Left renal cortex interstitium (tissue), 4 donors: ENCODE measurements at regions not wholly inside any gene's neighbourhood (a gene's known extent, or its start where the extent isn't known, plus 50 kb on each side); places are given as distances from the start of the nearest gene placed in this dataset.
"Not testable (repeated sequence)": the region's sequence is repeated elsewhere in the genome, so short reads cannot be mapped to it uniquely, and the experiment has no call there.

Source experiments
- DNase-seq, 4 donors: peaks; one replicate each; pipeline ENCODE4 v3.0.0-alpha.2; 2013; ENCODE audit warnings: low read depth in 4 of 4, low spot score in 2 of 4, missing footprints in 1 of 4

DNA sequence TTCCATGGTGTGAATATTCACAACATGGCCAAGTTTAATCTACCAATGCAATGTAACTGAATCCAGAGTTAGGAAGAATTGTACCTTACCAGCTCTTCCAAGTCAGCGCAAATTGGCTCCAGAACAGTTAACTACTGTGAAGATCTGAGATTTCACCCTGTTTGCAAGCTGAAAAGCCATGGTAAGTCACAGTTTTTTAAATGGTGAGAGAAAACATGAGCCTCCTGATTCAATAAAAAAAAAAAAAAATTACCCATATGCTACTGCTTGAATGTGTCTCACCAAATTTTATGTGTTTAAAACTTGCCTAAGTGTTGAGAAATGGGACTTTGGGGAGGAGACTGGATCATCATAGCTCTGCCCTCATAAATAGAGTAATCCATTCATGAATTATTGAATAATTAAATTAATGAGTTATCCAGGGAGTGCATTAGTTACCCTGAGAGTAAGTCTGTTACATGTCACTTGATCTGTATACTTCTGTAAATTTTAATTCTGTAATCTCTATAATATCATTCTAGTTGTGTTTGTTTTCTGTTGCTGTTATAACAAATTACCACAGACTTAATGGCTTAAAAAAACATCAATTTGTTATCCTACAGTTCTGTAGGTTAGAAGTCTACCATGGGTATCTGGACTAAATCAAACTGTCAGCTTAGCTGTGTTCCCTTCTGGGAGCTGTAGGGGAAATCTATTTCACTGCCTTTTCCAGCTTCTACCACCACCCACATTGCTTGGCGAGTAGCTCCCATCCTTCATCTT is 1355.9 kb downstream of the GRIK2 start:
- no peak for DNase-seq

GRCh38 chr6:102746941-102747340 is 1353.4 kb downstream of the GRIK2 start:
- no peak for DNase-seq

- DNase-seq, result no peak
Measured at GRCh38 chr6:102742754-102743356, 1349.3 kb downstream of the GRIK2 start.

- peak in 3 of 4 donors; percentile 3 to 36 (median 8) for DNase-seq
Measured at GRCh38 chr6:102742028-102742427, 1348.5 kb downstream of the GRIK2 start.

GRCh38 chr6:102736941-102737368 is 1343.4 kb downstream of the GRIK2 start:
- DNase-seq, result no peak

DNA sequence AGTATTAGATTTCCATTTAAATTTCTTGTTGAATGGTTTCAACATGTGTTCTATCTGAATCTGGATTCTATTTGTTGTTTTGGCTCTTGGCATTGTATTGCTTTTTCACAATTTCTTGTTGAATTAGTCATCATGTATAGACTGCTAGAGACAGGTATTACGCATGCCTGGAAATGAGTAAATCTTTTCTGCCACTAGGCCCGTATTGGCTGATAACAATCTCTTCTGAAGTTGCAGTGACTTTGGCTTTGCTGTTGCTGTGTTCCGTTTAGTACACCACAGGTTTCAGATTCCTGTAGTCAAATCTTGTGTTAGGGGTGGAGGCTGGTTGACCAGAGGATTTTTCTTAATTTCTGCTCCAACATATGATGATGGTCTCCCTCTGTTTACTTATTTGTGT is 1339.4 kb downstream of the GRIK2 start:
- no peak for DNase-seq

DNA sequence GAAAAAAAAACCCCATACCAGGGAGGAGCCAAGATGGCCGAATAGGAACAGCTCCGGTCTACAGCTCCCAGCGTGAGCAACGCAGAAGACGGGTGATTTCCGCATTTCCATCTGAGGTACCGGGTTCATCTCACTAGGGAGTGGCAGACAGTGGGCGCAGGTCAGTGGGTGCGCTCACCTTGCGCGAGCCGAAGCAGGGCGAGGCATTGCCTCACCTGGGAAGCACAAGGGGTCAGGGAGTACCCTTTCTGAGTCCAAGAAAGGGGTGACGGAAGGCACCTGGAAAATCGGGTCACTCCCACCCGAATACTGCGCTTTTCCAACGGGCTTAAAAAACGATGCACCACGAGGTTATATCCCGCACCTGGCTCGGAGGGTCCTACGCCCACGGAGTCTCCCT is 1328.6 kb downstream of the GRIK2 start:
- DNase-seq, result not testable (repeated sequence)

DNA sequence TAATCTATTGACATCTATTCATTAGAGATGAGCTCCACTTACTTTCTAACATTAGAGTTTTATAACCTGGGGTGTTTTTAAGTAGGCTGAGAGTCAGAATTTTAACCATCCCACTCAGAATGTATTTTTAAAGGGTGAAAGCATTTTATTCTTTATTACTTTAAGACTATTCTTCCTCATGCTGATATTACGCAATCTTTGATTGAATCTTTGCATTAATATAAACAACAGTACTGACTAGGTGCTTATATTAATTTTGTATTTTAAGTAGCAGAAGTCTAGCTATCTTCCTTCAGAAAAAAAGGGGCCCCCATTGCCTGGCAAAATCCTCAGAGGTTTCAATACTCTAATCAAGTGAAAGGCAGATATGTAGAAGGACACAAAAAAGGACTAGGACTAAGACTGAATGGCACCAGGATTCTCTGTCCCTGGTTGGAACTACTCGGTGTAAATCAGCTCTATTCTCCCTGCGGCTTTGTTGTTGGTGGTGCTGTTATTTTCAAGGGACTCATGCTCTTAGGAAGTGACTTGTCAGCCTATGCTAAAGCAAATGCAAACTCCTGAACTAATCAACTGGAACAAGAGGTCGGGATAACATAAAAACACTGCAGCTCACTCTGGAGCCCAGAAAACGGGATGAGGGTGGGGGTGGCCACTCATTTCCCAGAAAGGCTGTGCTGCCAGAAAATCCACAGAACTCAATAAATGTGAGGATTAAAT is 1324.4 kb downstream of the GRIK2 start:
- DNase-seq, result no peak

DNA sequence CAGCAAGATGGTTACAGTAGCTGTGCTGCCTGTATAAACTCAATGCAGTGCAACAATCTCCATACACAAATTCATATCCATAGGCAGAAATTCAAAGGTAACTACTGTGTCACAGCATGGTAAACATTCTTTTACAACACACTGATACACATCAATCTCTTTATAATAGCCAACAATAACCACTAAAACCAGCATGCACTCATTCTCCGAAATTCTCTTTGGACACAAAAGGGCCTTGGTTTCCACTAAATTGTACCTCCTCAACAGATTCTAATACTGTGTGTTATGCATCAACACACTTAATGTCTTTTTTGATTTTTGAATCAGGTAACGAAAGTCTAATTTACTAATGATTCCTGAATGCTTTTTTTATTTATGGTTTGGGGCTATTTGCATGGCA is 1323.7 kb downstream of the GRIK2 start:
- DNase-seq, result no peak

DNA sequence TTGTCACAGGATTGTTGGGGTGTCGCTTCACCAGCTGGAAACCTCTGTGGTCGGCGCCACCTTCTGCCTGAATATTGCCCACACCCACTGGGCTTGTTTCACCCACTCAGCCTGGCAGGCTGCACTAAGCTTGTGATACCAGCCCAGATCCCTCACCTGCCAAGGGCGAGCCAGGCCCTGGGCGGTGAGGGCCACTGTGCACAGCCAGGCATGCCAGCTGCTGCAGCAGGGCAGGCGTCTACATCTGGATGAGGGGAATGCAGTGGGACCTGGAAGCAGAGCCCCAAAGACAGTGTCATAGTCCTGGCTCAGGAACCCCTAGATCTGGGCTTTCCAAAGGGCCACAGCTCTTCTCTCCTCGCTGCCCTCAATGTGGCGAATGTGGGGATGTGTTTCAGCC is 1307.5 kb downstream of the GRIK2 start:
- DNase-seq, result no peak

- DNase-seq, result no peak
Measured at GRCh38 chr6:102686461-102686860, 1293.0 kb downstream of the GRIK2 start.

- DNase-seq, result no peak
Measured at GRCh38 chr6:102680413-102680812, 1286.9 kb downstream of the GRIK2 start.

DNA sequence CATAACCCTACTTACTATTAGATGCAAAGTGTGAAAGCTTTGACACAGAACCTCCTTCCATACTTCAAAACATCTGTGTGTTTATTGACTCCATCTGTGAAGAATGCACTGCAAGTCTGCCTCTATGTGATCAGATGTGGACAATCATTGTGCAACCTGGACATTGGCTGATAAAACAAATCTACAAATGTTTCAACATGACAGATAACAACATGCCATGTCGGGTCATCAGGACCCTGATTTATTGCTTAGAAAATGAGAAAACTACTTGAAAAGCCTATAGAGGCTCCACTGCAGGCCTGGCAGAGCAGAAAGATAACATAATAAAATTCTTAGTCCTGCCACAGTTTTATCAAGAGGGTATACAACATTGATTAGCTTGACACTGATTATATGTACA is 1286.4 kb downstream of the GRIK2 start:
- DNase-seq, result no peak

DNA sequence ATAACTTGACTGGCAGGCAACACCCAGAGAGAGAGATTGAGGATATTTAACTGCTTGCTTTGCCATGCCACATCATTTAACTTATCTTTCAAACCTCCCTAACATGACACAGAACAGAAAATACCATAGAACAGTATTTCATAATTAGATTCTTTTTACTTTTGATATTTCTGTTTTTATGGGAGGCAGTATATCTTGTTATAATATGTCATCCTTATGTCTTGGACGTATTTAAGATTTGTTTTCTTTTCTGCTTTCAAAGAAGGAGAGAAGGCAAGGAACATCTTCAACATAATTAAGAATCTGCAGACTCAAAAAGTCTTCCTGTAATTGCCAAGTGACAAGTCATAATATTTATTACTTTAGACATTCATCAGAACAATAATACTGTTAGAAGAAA is 1283.7 kb downstream of the GRIK2 start:
- DNase-seq, result no peak

DNA sequence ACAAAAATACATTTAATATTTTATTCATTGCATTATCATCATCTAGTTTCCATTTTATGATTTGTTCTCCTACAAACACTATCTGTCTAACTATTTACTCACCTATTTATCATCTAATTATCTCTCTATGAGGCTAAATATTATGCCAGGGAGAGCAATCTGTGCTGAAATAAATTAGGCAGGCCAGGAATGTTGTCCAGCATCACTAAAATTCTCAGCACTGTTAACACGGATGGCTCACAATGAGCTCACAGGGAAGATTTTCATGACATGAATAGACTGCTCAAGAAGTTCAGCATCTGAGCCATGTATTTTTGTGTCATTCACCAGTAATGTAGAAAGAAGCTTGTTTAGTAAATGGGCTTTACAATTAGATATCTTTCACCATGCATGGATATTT is 1277.2 kb downstream of the GRIK2 start:
- no peak for DNase-seq

DNA sequence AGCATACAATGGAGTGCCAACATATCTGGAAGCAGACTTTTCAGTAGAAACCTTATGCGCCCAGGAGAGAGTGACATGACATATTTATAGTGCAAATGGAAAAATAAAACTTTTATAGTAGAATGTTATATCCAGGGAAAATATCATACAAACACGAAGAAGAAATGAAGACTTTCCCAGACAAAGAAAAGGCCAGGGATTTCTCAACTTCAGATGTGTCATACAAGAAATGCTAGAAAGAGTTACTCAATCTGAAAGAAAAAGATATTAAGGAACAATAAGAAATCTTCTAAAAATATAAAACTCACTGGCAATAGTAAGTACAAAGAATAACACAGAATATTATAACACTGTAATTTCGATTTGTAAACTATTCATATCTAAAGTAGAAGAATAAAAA is 1269.3 kb downstream of the GRIK2 start:
- DNase-seq, result no peak

DNA sequence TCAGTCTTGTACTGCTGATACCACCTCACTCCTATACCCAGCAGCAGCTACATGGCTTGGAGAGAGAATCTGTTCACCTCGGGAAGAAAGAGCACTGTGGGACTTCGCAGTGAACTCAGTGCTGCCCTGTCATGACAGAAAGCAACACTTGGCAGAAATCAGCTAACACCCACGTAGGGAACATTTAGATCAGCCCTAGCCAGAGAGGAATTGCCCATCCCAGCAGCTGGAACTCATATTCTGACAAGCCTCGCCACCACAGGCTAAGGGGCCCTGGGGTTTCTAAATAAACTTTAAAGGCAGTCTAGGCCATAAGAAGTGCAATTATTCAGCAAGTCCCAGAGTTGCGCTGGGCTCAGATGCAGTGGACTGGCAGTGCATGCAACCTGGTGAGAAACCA is 1266.8 kb downstream of the GRIK2 start:
- DNase-seq, result no peak

DNA sequence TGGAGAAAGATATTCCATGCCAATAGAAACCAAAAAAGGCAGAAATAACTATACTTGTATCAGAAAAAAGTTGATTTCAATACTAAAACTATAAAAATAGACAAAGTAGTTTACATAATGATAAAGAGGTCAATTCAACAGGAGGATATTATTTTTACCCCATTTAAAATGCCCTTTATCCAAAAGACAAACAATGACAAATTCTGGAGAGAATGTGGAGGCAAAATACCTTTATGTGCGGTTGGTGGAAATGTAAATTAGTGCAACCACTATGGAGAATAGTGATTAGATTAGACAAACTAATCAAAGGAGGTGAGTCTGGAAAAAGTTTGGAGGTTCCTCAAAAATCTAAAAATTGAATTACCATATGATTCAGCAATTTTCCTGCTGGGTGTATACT is 1262.3 kb downstream of the GRIK2 start:
- DNase-seq, result no peak

DNA sequence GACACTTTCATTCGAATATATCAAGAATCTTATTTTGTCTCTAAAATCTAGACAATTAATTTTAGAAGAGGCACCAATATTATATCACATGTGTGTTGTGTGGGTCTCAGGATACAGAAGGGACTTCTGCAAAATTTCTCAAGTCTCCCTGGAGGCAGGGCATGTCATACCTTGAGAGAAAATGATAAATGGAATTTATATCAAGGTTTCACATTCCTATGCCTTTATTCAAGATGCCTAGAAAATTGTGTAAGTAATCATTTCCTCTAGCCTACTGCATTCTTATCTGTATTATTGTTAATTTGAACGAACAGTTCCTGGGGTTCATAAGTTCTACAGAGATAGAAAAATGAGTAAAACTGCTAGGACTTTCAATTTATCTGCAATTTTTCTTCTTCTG is 1247.9 kb downstream of the GRIK2 start:
- DNase-seq, result no peak

- DNase-seq, result no peak
Measured at GRCh38 chr6:102631921-102632320, 1238.4 kb downstream of the GRIK2 start.

GRCh38 chr6:102623201-102623600 is 1229.7 kb downstream of the GRIK2 start:
- DNase-seq, result no peak

DNA sequence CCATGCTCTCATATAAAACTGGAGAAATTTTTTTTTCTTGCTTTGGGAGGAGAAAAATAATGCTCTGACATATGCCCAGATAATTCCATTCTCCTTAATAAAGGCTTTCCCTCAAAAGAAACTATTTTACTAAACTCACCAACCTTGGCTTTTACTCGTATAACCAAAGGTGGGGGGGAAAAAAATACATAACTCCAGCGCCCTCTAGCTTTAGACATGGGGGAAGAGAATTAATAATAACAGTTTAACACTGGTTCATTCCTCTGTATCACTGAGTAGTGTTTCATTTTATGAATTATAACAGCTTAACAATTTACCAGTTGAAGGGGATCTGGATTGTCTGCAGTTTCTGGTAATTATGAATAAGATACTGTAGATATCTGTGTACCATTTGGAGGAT is 1226.1 kb downstream of the GRIK2 start:
- DNase-seq, result no peak
